GM23338 (cell line): ENCODE measurements at regions not wholly inside any gene's neighbourhood (a gene's known extent, or its start where the extent isn't known, plus 50 kb on each side); places are given as distances from the start of the nearest gene placed in this dataset.

Source experiments
- ATAC-seq: fragments of 200-7000 bp; cut with Tn5 transposase; 3 replicates; pipeline ENCODE4 v1.9.1; 2020
- DNase-seq: peaks from one replicate; pipeline ENCODE4 v3.0.0-alpha.2; 2015; ENCODE audit warnings: low spot score
- H2AFZ ChIP-seq: fragments of 200-600 bp; sonication (generic); 2 replicates; pipeline ENCODE4 v1.8.0; 2016; ENCODE audit warnings: antibody characterized with exemption, mild to moderate bottlenecking, moderate library complexity
- H3F3A ChIP-seq: fragments of 200-600 bp; sonication (generic); replicated peaks from 2 replicates; pipeline ENCODE4 v1.8.0; 2017; ENCODE audit warnings: antibody characterized with exemption, mixed run types, low read depth
- H3K27ac ChIP-seq: fragments of 200-600 bp; sonication (generic); 2 replicates; pipeline ENCODE4 v1.6.1; 2016; ENCODE audit warnings: low read depth
- H3K27me3 ChIP-seq: fragments of 200-600 bp; sonication (generic); 2 replicates; pipeline ENCODE4 v1.8.0; 2016; ENCODE audit warnings: mild to moderate bottlenecking, mixed run types, moderate library complexity; ENCODE audit not compliant: insufficient read depth
- H3K36me3 ChIP-seq: fragments of 200-600 bp; sonication (generic); 2 replicates; pipeline ENCODE4 v1.8.0; 2016; ENCODE audit warnings: mild to moderate bottlenecking; ENCODE audit not compliant: insufficient read depth
- H3K4me1 ChIP-seq: fragments of 200-600 bp; sonication (generic); 2 replicates; pipeline ENCODE4 v1.8.0; 2016; ENCODE audit warnings: mild to moderate bottlenecking, moderate library complexity; ENCODE audit not compliant: insufficient read depth
- H3K4me2 ChIP-seq: fragments of 200-600 bp; sonication (generic); 2 replicates; pipeline ENCODE4 v1.7.1; 2017; ENCODE audit warnings: mixed run types
- H3K4me3 ChIP-seq: fragments of 200-600 bp; sonication (generic); 2 replicates; pipeline ENCODE4 v1.6.1; 2016; ENCODE audit warnings: mixed run types
- H3K79me2 ChIP-seq: fragments of 200-600 bp; sonication (generic); replicated peaks from 2 replicates; pipeline ENCODE4 v1.8.0; 2017; ENCODE audit warnings: mild to moderate bottlenecking; ENCODE audit not compliant: insufficient read depth
- H3K9me2 ChIP-seq: fragments of 200-600 bp; sonication (generic); 2 replicates; pipeline ENCODE4 v1.8.0; 2017; ENCODE audit not compliant: insufficient read depth
- H4K20me1 ChIP-seq: fragments of 200-600 bp; sonication (generic); replicated peaks from 2 replicates; pipeline ENCODE4 v1.8.0; 2017; ENCODE audit warnings: mild to moderate bottlenecking; ENCODE audit not compliant: insufficient read depth
- H3K27ac Mint-ChIP-seq: 2 replicates; pipeline ENCODE4 v1.8.0; 2020; ENCODE audit warnings: inconsistent platforms, mild to moderate bottlenecking, moderate library complexity, mixed read lengths
- H3K27me3 Mint-ChIP-seq: 3 replicates; pipeline ENCODE4 v1.8.0; 2022; ENCODE audit warnings: low read depth, mild to moderate bottlenecking, moderate library complexity, mixed read lengths, inconsistent platforms; ENCODE audit not compliant: insufficient read depth, poor library complexity
- H3K36me3 Mint-ChIP-seq: 3 replicates; pipeline ENCODE4 v1.8.0; 2021; ENCODE audit warnings: low read depth, mild to moderate bottlenecking, inconsistent platforms, moderate library complexity, mixed read lengths
- H3K4me1 Mint-ChIP-seq: 3 replicates; pipeline ENCODE4 v1.8.0; 2020; ENCODE audit warnings: mild to moderate bottlenecking, inconsistent platforms, mixed read lengths
- H3K4me3 Mint-ChIP-seq: 3 replicates; pipeline ENCODE4 v1.8.0; 2021; ENCODE audit warnings: moderate library complexity, mild to moderate bottlenecking, inconsistent platforms, mixed read lengths
- H3K9me3 Mint-ChIP-seq: 3 replicates; pipeline ENCODE4 v1.8.0; 2020; ENCODE audit warnings: moderate library complexity, mild to moderate bottlenecking, inconsistent platforms, mixed read lengths
- EZH2 ChIP-seq: fragments of 200-600 bp; sonication (generic); IDR thresholded peaks from one replicate; pipeline ENCODE4 v1.8.0; 2017; ENCODE audit warnings: antibody characterized with exemption, mild to moderate bottlenecking, low read depth; ENCODE audit not compliant: unreplicated experiment
- JUNB ChIP-seq: IDR thresholded peaks from one replicate; pipeline ENCODE4 v1.6.1; 2016; ENCODE audit warnings: antibody characterized with exemption; ENCODE audit not compliant: unreplicated experiment
- POLR2AphosphoS5 ChIP-seq: IDR thresholded peaks from 2 replicates; pipeline ENCODE4 v1.6.1; 2016; ENCODE audit warnings: antibody characterized with exemption, low read depth
- TF ChIP-seq, protein P1 (sequence below): fragments of 250-450 bp; sonication (Bioruptor Pico); IDR thresholded peaks from 2 replicates; pipeline ENCODE4 v1.5.0; 2020; ENCODE audit warnings: mild to moderate bottlenecking, moderate library complexity
- TF ChIP-seq, protein P2 (sequence below), 2 experiments: fragments of 200-600 bp in 1 of 2; sonication (generic) in 1 of 2; conservative IDR thresholded peaks; 2 replicates each; pipeline versions ENCODE4 v1.5.1 to v1.6.1; 2016 to 2017; ENCODE audit warnings: antibody characterized with exemption in 2 of 2, low read depth in 2 of 2, mild to moderate bottlenecking in 2 of 2, moderate library complexity in 1 of 2
- TF ChIP-seq, protein P3 (sequence below): IDR thresholded peaks from 2 replicates; pipeline ENCODE4 v1.6.1; 2016; ENCODE audit warnings: antibody characterized with exemption

DNA sequence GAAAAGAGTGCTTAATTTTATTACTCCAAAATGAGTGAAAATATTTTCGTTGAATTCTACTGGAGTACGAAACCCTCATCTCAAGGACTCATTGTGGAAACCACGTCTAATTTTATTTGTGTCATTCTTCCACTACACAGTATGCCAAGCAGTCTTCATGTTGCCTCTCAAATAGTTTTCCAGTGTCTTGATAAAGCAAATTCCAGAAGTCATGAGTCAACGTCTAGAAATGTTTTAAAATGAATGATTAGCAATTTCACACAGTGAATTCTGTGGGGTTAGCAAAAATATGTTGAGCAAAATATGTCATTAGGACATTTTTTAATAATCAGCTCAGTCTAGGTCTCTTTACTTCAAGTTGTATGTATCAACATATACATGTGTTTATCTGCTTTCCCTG, 865.5 kb downstream of the DSC3 start (continued):
- TF ChIP-seq, protein P1, sequence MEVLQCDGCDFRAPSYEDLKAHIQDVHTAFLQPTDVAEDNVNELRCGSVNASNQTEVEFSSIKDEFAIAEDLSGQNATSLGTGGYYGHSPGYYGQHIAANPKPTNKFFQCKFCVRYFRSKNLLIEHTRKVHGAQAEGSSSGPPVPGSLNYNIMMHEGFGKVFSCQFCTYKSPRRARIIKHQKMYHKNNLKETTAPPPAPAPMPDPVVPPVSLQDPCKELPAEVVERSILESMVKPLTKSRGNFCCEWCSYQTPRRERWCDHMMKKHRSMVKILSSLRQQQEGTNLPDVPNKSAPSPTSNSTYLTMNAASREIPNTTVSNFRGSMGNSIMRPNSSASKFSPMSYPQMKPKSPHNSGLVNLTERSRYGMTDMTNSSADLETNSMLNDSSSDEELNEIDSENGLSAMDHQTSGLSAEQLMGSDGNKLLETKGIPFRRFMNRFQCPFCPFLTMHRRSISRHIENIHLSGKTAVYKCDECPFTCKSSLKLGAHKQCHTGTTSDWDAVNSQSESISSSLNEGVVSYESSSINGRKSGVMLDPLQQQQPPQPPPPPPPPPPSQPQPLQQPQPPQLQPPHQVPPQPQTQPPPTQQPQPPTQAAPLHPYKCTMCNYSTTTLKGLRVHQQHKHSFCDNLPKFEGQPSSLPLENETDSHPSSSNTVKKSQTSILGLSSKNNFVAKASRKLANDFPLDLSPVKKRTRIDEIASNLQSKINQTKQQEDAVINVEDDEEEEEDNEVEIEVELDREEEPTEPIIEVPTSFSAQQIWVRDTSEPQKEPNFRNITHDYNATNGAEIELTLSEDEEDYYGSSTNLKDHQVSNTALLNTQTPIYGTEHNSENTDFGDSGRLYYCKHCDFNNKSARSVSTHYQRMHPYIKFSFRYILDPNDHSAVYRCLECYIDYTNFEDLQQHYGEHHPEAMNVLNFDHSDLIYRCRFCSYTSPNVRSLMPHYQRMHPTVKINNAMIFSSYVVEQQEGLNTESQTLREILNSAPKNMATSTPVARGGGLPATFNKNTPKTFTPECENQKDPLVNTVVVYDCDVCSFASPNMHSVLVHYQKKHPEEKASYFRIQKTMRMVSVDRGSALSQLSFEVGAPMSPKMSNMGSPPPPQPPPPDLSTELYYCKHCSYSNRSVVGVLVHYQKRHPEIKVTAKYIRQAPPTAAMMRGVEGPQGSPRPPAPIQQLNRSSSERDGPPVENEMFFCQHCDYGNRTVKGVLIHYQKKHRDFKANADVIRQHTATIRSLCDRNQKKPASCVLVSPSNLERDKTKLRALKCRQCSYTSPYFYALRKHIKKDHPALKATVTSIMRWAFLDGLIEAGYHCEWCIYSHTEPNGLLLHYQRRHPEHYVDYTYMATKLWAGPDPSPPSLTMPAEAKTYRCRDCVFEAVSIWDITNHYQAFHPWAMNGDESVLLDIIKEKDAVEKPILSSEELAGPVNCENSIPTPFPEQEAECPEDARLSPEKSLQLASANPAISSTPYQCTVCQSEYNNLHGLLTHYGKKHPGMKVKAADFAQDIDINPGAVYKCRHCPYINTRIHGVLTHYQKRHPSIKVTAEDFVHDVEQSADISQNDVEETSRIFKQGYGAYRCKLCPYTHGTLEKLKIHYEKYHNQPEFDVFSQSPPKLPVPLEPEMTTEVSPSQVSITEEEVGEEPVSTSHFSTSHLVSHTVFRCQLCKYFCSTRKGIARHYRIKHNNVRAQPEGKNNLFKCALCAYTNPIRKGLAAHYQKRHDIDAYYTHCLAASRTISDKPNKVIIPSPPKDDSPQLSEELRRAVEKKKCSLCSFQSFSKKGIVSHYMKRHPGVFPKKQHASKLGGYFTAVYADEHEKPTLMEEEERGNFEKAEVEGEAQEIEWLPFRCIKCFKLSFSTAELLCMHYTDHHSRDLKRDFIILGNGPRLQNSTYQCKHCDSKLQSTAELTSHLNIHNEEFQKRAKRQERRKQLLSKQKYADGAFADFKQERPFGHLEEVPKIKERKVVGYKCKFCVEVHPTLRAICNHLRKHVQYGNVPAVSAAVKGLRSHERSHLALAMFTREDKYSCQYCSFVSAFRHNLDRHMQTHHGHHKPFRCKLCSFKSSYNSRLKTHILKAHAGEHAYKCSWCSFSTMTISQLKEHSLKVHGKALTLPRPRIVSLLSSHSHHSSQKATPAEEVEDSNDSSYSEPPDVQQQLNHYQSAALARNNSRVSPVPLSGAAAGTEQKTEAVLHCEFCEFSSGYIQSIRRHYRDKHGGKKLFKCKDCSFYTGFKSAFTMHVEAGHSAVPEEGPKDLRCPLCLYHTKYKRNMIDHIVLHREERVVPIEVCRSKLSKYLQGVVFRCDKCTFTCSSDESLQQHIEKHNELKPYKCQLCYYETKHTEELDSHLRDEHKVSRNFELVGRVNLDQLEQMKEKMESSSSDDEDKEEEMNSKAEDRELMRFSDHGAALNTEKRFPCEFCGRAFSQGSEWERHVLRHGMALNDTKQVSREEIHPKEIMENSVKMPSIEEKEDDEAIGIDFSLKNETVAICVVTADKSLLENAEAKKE = no peak
- TF ChIP-seq, protein P2, sequence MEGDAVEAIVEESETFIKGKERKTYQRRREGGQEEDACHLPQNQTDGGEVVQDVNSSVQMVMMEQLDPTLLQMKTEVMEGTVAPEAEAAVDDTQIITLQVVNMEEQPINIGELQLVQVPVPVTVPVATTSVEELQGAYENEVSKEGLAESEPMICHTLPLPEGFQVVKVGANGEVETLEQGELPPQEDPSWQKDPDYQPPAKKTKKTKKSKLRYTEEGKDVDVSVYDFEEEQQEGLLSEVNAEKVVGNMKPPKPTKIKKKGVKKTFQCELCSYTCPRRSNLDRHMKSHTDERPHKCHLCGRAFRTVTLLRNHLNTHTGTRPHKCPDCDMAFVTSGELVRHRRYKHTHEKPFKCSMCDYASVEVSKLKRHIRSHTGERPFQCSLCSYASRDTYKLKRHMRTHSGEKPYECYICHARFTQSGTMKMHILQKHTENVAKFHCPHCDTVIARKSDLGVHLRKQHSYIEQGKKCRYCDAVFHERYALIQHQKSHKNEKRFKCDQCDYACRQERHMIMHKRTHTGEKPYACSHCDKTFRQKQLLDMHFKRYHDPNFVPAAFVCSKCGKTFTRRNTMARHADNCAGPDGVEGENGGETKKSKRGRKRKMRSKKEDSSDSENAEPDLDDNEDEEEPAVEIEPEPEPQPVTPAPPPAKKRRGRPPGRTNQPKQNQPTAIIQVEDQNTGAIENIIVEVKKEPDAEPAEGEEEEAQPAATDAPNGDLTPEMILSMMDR (conservative IDR thresholded peaks at IDR 0.05; ENCODE audit: low read depth in 2 of 2) = no peak
- TF ChIP-seq POLR2AphosphoS5 (no peak), JUNB (no peak)
- TF ChIP-seq, protein P3, sequence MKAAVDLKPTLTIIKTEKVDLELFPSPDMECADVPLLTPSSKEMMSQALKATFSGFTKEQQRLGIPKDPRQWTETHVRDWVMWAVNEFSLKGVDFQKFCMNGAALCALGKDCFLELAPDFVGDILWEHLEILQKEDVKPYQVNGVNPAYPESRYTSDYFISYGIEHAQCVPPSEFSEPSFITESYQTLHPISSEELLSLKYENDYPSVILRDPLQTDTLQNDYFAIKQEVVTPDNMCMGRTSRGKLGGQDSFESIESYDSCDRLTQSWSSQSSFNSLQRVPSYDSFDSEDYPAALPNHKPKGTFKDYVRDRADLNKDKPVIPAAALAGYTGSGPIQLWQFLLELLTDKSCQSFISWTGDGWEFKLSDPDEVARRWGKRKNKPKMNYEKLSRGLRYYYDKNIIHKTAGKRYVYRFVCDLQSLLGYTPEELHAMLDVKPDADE = no peak

DNA sequence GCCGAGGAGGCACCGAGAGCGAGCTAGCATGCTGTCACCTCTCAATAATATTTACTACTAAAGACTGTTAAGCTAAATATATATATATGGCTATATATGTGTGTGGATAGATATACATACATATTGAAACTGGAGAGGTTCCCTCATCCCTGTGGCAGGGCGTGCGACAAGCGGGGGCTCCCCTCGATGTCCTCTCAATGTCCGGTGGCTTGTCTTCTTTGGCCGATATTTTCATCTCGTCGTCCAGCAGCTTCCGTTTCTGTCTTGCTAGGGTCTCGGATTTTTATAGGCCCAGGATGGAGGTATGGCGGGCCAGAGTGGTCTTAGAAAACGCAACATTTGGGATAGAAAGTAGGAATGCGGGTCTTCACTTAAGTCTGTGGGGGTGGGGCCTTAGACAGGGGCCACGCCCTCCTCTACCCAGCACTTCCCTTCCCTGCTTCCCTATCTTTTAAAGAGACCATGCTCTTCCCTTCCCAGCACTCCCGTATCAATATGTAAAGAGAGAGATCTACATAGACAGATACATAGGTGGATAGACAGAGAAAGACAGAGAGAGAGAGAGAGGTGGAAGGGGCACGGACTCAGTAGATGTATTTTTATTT, 866.8 kb downstream of the DSC3 start:
- H3K9me2 ChIP-seq = no peaks in the 10 kb centered on the region; the same call in 1 of the 2 replicates
- no peak overlapping the region for H3K4me3 ChIP-seq
- H3K27me3 ChIP-seq = no peaks in the 10 kb centered on the region
- H3K4me1 ChIP-seq = no peaks in the 10 kb centered on the region
- H3K27me3 Mint-ChIP-seq = no peaks in the 10 kb centered on the region
- peaks cover 8% of the 10 kb centered on the region; the same call in 1 of the 3 replicates for H3K36me3 Mint-ChIP-seq
- DNase-seq (no peak), ATAC-seq (no peak)
- H3F3A ChIP-seq = no peaks in the 10 kb centered on the region
- TF ChIP-seq JUNB (no peak), POLR2AphosphoS5 (no peak), EZH2 (no peak)
- peaks cover 10% of the 10 kb centered on the region for H3K9me3 Mint-ChIP-seq
- no peak overlapping the region for H3K4me2 ChIP-seq
- no peak overlapping the region for H3K27ac Mint-ChIP-seq
- no peaks in the 10 kb centered on the region for H4K20me1 ChIP-seq
- no peaks in the 10 kb centered on the region for H3K36me3 ChIP-seq
- H3K4me1 Mint-ChIP-seq = no peaks in the 10 kb centered on the region
- no peak overlapping the region for H3K27ac ChIP-seq
- no peaks in the 10 kb centered on the region for H3K79me2 ChIP-seq
- H3K4me3 Mint-ChIP-seq = no peak overlapping the region
- H2AFZ ChIP-seq = no peak overlapping the region
